GM18498 (cell line): ENCODE measurements at regions not wholly inside any gene's neighbourhood (a gene's known extent, or its start where the extent isn't known, plus 50 kb on each side); places are given as distances from the start of the nearest gene placed in this dataset.

ENCODE experiments used
- ATAC-seq: cut with Tn5 transposase; IDR thresholded peaks from one replicate; pipeline ENCODE4 v1.9.1; 2021; ENCODE audit warnings: mild to moderate bottlenecking, moderate library complexity; ENCODE audit not compliant: unreplicated experiment

DNA sequence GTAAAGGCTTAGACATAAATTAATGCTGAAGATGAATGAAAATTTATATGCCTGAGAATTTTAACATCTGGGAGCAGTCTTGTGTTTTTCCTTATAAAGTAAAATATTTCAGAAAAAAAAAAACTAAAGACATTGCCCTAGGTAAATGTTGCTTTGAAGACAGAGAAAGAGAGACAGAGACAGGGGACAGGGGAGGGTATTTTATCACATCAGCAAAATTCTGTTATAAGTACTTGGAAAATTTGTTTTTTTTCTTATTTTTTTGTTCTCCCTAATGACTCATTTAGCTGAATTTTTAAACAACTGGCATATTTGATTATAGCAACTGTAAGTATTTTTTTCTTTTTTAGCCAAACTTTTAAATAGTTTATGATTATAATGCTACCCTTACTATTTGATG, 1540.6 kb upstream of the GBE1 start:
- no peak for ATAC-seq

- ATAC-seq: no peak
Measured at GRCh38 chr3:83317605-83318004, 1556.2 kb upstream of the GBE1 start.

- ATAC-seq: no peak
Measured at GRCh38 chr3:83320726-83321125, 1559.3 kb upstream of the GBE1 start.

GRCh38 chr3:83321457-83321856, 1560.0 kb upstream of the GBE1 start:
- ATAC-seq: no peak

- ATAC-seq: no peak
Measured at GRCh38 chr3:83321891-83322290, 1560.4 kb upstream of the GBE1 start.

GRCh38 chr3:83354205-83354604, 1592.8 kb upstream of the GBE1 start:
- no peak for ATAC-seq

DNA sequence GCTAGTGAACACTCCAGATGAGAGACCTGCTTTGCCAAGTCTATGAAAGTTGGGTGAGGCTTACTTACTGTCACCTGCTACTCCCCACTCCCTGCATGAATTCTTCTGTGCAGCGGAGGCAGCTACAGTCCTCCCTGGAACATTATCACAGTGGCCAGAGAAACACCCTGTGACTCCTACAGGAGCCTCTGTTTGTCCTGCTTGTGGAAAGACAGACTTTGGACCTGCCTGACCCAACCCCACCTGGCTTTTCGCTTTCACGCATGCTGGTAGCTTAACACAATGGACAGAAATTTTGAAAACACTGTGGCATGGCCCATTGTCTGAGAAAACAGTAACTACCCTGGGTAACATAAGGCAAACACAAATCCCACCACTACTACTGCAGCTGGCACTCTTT, 1565.5 kb upstream of the CADM2 start:
- no peak for ATAC-seq

- no peak for ATAC-seq
Measured at GRCh38 chr3:83403927-83404326, 1554.9 kb upstream of the CADM2 start.

DNA sequence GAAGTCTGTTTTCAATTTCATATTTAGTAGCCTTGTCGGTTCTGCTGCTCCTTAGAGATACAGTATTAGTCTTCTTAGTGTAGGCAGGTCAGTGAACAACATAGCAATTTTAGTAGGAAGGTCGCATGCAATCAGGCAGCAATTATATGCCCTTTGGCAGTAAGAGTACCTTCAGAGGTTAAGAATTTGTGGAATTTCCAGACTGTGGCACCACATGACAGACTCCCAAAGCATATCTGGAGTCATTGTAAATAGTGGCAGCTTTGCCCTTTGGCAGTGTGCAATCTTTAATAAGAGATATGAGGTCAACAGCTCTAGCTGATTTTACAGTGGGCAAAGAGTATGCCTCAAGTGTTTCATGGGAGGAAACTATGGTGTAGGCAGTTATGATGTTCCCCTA, 1532.5 kb upstream of the CADM2 start:
- ATAC-seq: no peak

GRCh38 chr3:83434880-83435587, 1523.8 kb upstream of the CADM2 start:
- no peak for ATAC-seq

DNA sequence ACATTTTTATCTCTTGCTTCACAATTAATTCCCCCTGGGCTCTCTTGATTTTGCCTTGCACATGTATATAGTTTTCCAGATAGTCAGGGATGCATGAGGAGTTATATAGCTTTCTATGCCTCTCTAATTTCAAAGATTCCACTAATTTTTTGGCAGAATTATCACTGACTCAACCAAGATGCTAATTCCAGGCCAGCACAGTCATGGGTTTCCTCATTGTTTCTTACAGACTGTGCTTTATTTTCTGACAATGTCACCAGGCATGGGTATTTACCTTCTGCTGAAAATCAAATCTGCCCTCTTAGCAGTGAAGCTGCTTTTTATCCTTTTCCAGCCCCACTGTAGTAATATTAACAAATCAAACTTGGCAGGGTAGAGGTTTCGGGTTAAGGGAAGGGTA, 1520.6 kb upstream of the CADM2 start:
- ATAC-seq: no peak

- no peak for ATAC-seq
Measured at GRCh38 chr3:83453056-83453455, 1505.7 kb upstream of the CADM2 start.

GRCh38 chr3:83454353-83454752, 1504.4 kb upstream of the CADM2 start:
- no peak for ATAC-seq

- no peak for ATAC-seq
Measured at GRCh38 chr3:83457551-83457950, 1501.2 kb upstream of the CADM2 start.

- no peak for ATAC-seq
Measured at GRCh38 chr3:83460052-83460451, 1498.7 kb upstream of the CADM2 start.

- no peak for ATAC-seq
Measured at GRCh38 chr3:83461411-83461810, 1497.4 kb upstream of the CADM2 start.

DNA sequence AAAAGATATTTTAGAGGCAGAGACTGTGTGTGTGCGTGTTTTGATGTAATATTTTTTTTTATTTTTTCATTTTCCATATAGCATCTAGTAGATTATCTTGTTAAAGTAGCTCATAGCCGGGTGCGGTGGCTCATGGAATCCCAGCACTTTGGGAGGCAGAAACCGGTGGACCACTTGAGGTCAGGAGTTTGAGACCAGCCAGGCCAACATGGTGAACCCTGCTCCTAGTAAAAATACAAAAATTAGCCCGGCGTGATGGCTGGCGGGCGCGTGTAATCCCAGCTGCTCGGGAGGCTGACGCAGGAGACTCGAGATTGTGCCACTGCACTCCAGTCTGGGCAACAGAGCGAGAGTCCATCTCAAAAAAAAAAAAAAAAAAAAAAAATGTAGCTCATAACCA, 1481.2 kb upstream of the CADM2 start:
- ATAC-seq: no peak

GRCh38 chr3:83482402-83483070, 1476.3 kb upstream of the CADM2 start:
- no peak for ATAC-seq

- no peak for ATAC-seq
Measured at GRCh38 chr3:83496462-83496861, 1462.3 kb upstream of the CADM2 start.

- no peak for ATAC-seq
Measured at GRCh38 chr3:83498361-83499016, 1460.3 kb upstream of the CADM2 start.

- no peak for ATAC-seq
Measured at GRCh38 chr3:83500422-83500821, 1458.4 kb upstream of the CADM2 start.

DNA sequence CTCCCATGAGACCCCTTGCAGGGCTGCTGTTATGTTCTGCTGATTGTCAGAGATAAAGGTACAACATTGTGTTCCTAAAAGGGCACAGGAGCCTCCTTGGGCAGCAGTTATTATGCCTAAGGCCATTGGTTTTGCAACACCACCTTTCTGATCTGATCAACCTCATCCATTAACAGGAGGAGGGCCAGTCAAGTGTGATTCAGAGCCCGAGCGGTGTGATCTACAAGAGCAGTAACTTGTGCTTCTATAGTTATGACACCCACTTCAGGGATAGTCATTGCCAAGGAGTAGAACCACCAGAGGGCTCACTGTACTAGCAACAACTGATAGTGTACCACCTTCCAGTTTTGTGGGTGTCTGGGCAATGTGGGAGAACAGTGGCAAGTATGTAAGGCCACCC, 1457.9 kb upstream of the CADM2 start:
- no peak for ATAC-seq
